H1 (cell line): ENCODE measurements at regions not wholly inside any gene's neighbourhood (a gene's known extent, or its start where the extent isn't known, plus 50 kb on each side); places are given as distances from the start of the nearest gene placed in this dataset.

Source experiments
- CTCF ChIA-PET: fragments of 300-600 bp; sonication (Branson Sonifier 250); formaldehyde crosslinking; loops from one replicate; lab custom pipeline; 2021; ENCODE audit not compliant: partially characterized antibody; lab: Charles Lee
- POLR2A ChIA-PET: fragments of 300-600 bp; sonication (Branson Sonifier 250); formaldehyde crosslinking; loops from one replicate; lab custom pipeline; 2021; ENCODE audit warnings: inconsistent platforms; ENCODE audit not compliant: partially characterized antibody; lab: Charles Lee
- DNase-seq, 2 experiments: peaks; one replicate each; pipeline versions ENCODE4 v3.0.0 to v3.0.0-alpha.2; 2010 to 2022; ENCODE audit warnings: low spot score in 2 of 2, low read depth in 1 of 2, mixed read lengths in 1 of 2
- FAIRE-seq: peaks from 2 replicates; lab custom pipeline; 2011; peaks lifted over from hg19 to GRCh38; lab: Jason Lieb, UNC
- H2AFZ ChIP-seq: 2 replicates; pipeline ENCODE4 v1.8.1; 2012; ENCODE audit warnings: low read length, inconsistent platforms
- H2AK5ac ChIP-seq: 2 replicates; pipeline ENCODE4 v1.6.1; 2013; ENCODE audit warnings: low read depth, low read length
- H2BK120ac ChIP-seq: replicated peaks from 2 replicates; pipeline ENCODE3; 2013; ENCODE audit warnings: low read depth, low read length, inconsistent platforms
- H2BK12ac ChIP-seq: 2 replicates; pipeline ENCODE4 v1.6.1; 2013; ENCODE audit warnings: low read depth, low read length
- H2BK15ac ChIP-seq: 2 replicates; pipeline ENCODE4 v1.6.1; 2013; ENCODE audit warnings: low read length
- H2BK20ac ChIP-seq: 2 replicates; pipeline ENCODE4 v1.6.1; 2013; ENCODE audit warnings: low read length
- H2BK5ac ChIP-seq: 2 replicates; pipeline ENCODE4 v1.6.1; 2013; ENCODE audit warnings: low read depth, low read length
- H3K14ac ChIP-seq: 2 replicates; pipeline ENCODE4 v1.6.1; 2013; ENCODE audit warnings: inconsistent platforms; ENCODE audit not compliant: insufficient read length
- H3K18ac ChIP-seq: 2 replicates; pipeline ENCODE4 v1.6.1; 2013; ENCODE audit warnings: low read length; ENCODE audit errors: extremely low read depth
- H3K23ac ChIP-seq: 2 replicates; pipeline ENCODE4 v1.6.1; 2013; ENCODE audit warnings: inconsistent platforms; ENCODE audit not compliant: insufficient read length
- H3K23me2 ChIP-seq: 2 replicates; pipeline ENCODE4 v1.6.1; 2013; ENCODE audit warnings: low read depth, low read length
- H3K27ac ChIP-seq: 2 replicates; pipeline ENCODE4 v1.6.1; 2011; ENCODE audit warnings: low read depth, low read length, inconsistent platforms
- H3K27me3 ChIP-seq, 4 experiments: replicated peaks in 1 of 4; 1 replicate in 1 of 4; 2 replicates in 3 of 4; pipeline versions ENCODE4 v1.6.1 to v1.8.1; 2011 to 2013; ENCODE audit warnings: low read length in 3 of 4, mild to moderate bottlenecking in 3 of 4, inconsistent platforms in 2 of 4, mixed read lengths in 2 of 4, moderate library complexity in 1 of 4; ENCODE audit not compliant: control insufficient read depth in 3 of 4, insufficient read depth in 3 of 4; ENCODE audit errors: extremely low read depth in 1 of 4
- H3K36me3 ChIP-seq, 4 experiments: 2 replicates each; pipeline versions ENCODE4 v1.6.1 to v1.8.1; 2011 to 2013; ENCODE audit warnings: mild to moderate bottlenecking in 4 of 4, low read length in 3 of 4, moderate library complexity in 2 of 4, control low read depth in 1 of 4, inconsistent platforms in 1 of 4; ENCODE audit not compliant: insufficient read depth in 4 of 4, control insufficient read depth in 2 of 4
- H3K4ac ChIP-seq: replicated peaks from 2 replicates; pipeline ENCODE3; 2013; ENCODE audit warnings: low read length, low read depth, mixed read lengths, inconsistent platforms; ENCODE audit not compliant: insufficient read length
- H3K4me1 ChIP-seq, 4 experiments: replicated peaks in 1 of 4; 1 replicate in 1 of 4; 2 replicates in 3 of 4; pipeline versions ENCODE4 v1.6.1 to v1.8.1; 2011 to 2013; ENCODE audit warnings: low read length in 3 of 4, inconsistent platforms in 2 of 4, mixed read lengths in 1 of 4; ENCODE audit not compliant: insufficient read depth in 4 of 4, control insufficient read depth in 3 of 4
- H3K4me2 ChIP-seq, 2 experiments: 2 replicates each; pipeline versions ENCODE4 v1.6.1 to v1.8.1; 2011 to 2013; ENCODE audit warnings: low read depth in 2 of 2, low read length in 2 of 2, control low read depth in 1 of 2, inconsistent platforms in 1 of 2, mild to moderate bottlenecking in 1 of 2; ENCODE audit not compliant: insufficient read depth in 1 of 2
- H3K4me3 ChIP-seq, 4 experiments: fragments of 200-600, 300-600 bp in 1 of 4; sonication (generic), shearing (Covaris generic), sonication (Bioruptor Twin) in 1 of 4; 2 replicates each; pipeline versions ENCODE4 v1.5.1 to v1.8.1; 2011 to 2016; ENCODE audit warnings: low read length in 4 of 4, low read depth in 3 of 4, control low read depth in 2 of 4, inconsistent platforms in 2 of 4, mild to moderate bottlenecking in 2 of 4, mixed read lengths in 1 of 4, moderate library complexity in 1 of 4; ENCODE audit not compliant: insufficient read depth in 2 of 4; ENCODE audit errors: extremely low read depth in 1 of 4
- H3K56ac ChIP-seq: replicated peaks from 2 replicates; pipeline ENCODE3; 2013; ENCODE audit warnings: low read depth, mild to moderate bottlenecking, mixed read lengths, low read length, inconsistent platforms; ENCODE audit not compliant: insufficient read length
- H3K79me1 ChIP-seq: 2 replicates; pipeline ENCODE4 v1.6.1; 2013; ENCODE audit warnings: low read depth, low read length, control low read depth
- H3K79me2 ChIP-seq, 2 experiments: 2 replicates each; pipeline versions ENCODE4 v1.6.1 to v1.8.1; 2012 to 2013; ENCODE audit warnings: low read length in 2 of 2, mild to moderate bottlenecking in 2 of 2, inconsistent platforms in 1 of 2; ENCODE audit not compliant: insufficient read depth in 2 of 2, control insufficient read depth in 1 of 2
- H3K9ac ChIP-seq, 4 experiments: replicated peaks in 1 of 4; 1 replicate in 1 of 4; 2 replicates in 3 of 4; pipeline versions ENCODE4 v1.6.1 to v1.8.1; 2011 to 2013; ENCODE audit warnings: low read depth in 3 of 4, low read length in 3 of 4, control low read depth in 2 of 4, mild to moderate bottlenecking in 2 of 4, moderate library complexity in 2 of 4, inconsistent platforms in 1 of 4; ENCODE audit errors: extremely low read depth in 1 of 4
- H3K9me3 ChIP-seq, 2 experiments: 2 replicates each; pipeline versions ENCODE4 v1.6.1 to v1.8.1; 2012 to 2013; ENCODE audit warnings: mild to moderate bottlenecking in 2 of 2, moderate library complexity in 2 of 2, control low read depth in 1 of 2, inconsistent platforms in 1 of 2, low read depth in 1 of 2, low read length in 1 of 2, mixed read lengths in 1 of 2; ENCODE audit not compliant: insufficient read depth in 2 of 2
- H4K20me1 ChIP-seq, 2 experiments: replicated peaks in 1 of 2; 2 replicates each; pipeline versions ENCODE3 to v1.8.1; 2011 to 2013; ENCODE audit warnings: inconsistent platforms in 2 of 2, low read length in 2 of 2, mild to moderate bottlenecking in 1 of 2; ENCODE audit not compliant: insufficient read depth in 2 of 2, control insufficient read depth in 1 of 2
- H4K5ac ChIP-seq: 2 replicates; pipeline ENCODE4 v1.6.1; 2013; ENCODE audit warnings: low read length, low read depth, mixed read lengths, inconsistent platforms; ENCODE audit not compliant: insufficient read length
- H4K8ac ChIP-seq: 2 replicates; pipeline ENCODE4 v1.8.0; 2013; ENCODE audit warnings: mild to moderate bottlenecking, moderate library complexity, low read length, inconsistent platforms; ENCODE audit not compliant: insufficient read depth; ENCODE audit errors: extremely low read depth
- H4K91ac ChIP-seq: replicated peaks from 2 replicates; pipeline ENCODE3; 2013; ENCODE audit warnings: low read length, mixed read lengths, inconsistent platforms; ENCODE audit not compliant: insufficient read length
- SUZ12 ChIP-seq: fragments of 200-600 bp; sonication (generic); IDR thresholded peaks from 2 replicates; pipeline ENCODE4 v1.6.1; 2012; ENCODE audit warnings: mild to moderate bottlenecking, inconsistent platforms, low read length, moderate library complexity, mixed read lengths
- WGBS, 2 experiments: shearing (Covaris generic) in 1 of 2; methylation state at CpG; one replicate each; pipeline versions ENCODE4 v1.1.6 to v1.1.7; 2013 to 2015; ENCODE audit warnings: low lambda C conversion rate in 2 of 2, mixed read lengths in 2 of 2, inconsistent platforms in 1 of 2, low coverage in 1 of 2, missing lambda C conversion rate in 1 of 2; ENCODE audit not compliant: insufficient replicate concordance in 2 of 2, insufficient coverage in 1 of 2, insufficient read length in 1 of 2; ENCODE audit errors: extremely low coverage in 1 of 2, missing lambda C conversion rate in 1 of 2; 5-methylcytosine and 5-hydroxymethylcytosine counted together

DNA sequence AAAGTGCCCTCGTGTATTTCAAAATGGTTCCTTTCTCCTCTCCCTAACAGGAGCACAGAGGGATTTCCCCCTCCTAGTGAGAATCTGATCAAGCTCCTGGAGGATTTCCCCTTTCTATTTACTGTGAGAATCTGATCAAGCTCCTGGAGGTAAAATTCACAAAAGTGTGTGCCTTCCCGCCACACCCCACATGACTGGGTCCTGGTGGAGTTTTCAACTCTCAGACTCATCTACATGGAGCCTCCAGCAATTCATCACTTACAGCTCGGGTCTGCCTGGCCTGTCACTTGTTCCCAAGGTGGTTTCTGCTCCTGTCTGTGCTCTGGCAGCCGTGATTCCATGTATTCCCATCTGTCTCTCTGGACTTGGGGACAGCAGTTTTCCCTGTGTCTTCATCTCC, 590.7 kb downstream of the FBXO15 start:
- Histone ChIP-seq H4K5ac (no peak overlapping the region), H4K8ac (no peak overlapping the region), H2BK20ac (no peak overlapping the region), H3K79me1 (no peaks in the 10 kb centered on the region), H2BK12ac (no peak overlapping the region), H2AK5ac (no peak overlapping the region), H3K23ac (no peak overlapping the region), H2AFZ (peak overlapping the region; percentile 92), H3K36me3 (no peaks in the 10 kb centered on the region; a peak in 1 of 8 replicates), H3K27ac (no peak overlapping the region), H3K56ac (no peak overlapping the region), H2BK15ac (no peak overlapping the region), H4K20me1 (no peaks in the 10 kb centered on the region), H3K27me3 (no peaks in the 10 kb centered on the region), H3K18ac (no peak overlapping the region), H3K4me3 (no peak overlapping the region), H3K79me2 (no peaks in the 10 kb centered on the region), H3K4me2 (no peak overlapping the region), H2BK120ac (no peak overlapping the region), H3K23me2 (no peaks in the 10 kb centered on the region), H3K14ac (no peak overlapping the region), H3K4me1 (no peaks in the 10 kb centered on the region), H3K4ac (no peak overlapping the region), H3K9me3 (no peaks in the 10 kb centered on the region), H4K91ac (peak overlapping the region; percentile 80), H2BK5ac (no peak overlapping the region), H3K9ac (no peak overlapping the region)
- TF ChIP-seq SUZ12 = no peak
- FAIRE-seq = no peak
- no peak for DNase-seq
- CTCF ChIA-PET = interaction anchor here (0.9 kb wide), 1 partner anchor 23 kb away, joined by 3 read pairs; no protein-coding TSS in a partner anchor
- WGBS, 2 experiments = 89% methylated on average over 4 of the region's 4 CpGs; no CpG with 5 or more reads in 1 of the 2 experiments
- POLR2A ChIA-PET = no interaction called here
